ENCODE measurements at regions not wholly inside any gene's neighbourhood (a gene's known extent, or its start where the extent isn't known, plus 50 kb on each side); places are given as distances from the start of the nearest gene placed in this dataset.
"Not testable (repeated sequence)": the region's sequence is repeated elsewhere in the genome, so short reads cannot be mapped to it uniquely, and the experiment has no call there.

DNA sequence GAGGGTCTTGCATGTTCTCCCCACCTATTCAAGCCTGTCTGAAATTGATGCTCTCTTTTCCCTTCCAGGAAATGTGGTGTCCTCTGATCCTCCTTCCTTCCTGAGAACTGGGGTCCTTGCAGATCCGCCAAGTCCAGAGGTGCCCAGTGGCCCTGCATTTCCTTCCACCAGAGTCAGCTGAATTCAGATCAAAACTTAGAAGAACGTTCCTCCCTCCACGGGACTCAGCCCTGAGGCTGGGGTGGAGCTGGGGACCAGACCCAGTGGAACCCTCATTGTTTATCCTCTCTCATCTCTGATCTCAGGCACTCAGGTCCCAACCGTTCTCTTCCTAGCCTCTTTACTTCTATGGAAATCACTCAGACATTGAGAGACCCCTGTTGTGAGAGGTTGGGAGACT lies 477.3 kb downstream of the TSHZ3 start:
- DNase-seq (ENCODE audit: low read depth in 2 of 2), result no peak

- DNase-seq (ENCODE audit: low read depth in 2 of 2), result no peak
Measured at GRCh38 chr19:30870876-30871275, 478.4 kb downstream of the TSHZ3 start.

- DNase-seq (ENCODE audit: low read depth in 2 of 2), result no peak
Measured at GRCh38 chr19:30865511-30865910, 483.7 kb downstream of the TSHZ3 start.

GRCh38 chr19:30864391-30865215 lies 484.6 kb downstream of the TSHZ3 start:
- DNase-seq (ENCODE audit: low read depth in 2 of 2), result no peak

DNA sequence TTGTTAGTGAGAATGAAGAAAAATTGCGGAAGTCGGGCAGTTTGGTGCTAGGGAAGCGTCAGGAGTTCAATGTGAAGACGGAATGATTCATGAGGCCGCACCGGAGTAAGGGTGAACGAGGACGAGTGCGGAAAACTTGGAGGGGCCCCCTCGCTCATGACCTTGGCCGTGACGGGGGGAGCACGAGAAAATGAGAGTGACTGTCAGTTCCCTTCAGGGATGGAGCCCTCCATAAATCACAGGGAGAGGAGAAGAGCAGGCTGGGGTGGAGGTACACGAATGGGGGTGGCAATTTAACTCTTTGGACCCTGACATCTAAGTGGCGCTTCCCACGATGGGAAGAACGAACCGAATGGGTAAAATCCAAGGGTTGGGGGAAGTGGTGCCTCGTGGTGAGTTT lies 486.4 kb downstream of the TSHZ3 start:
- DNase-seq (ENCODE audit: low read depth in 2 of 2), result no peak

- no peak for DNase-seq (ENCODE audit: low read depth in 2 of 2)
Measured at GRCh38 chr19:30861919-30862318, 487.3 kb downstream of the TSHZ3 start.

DNA sequence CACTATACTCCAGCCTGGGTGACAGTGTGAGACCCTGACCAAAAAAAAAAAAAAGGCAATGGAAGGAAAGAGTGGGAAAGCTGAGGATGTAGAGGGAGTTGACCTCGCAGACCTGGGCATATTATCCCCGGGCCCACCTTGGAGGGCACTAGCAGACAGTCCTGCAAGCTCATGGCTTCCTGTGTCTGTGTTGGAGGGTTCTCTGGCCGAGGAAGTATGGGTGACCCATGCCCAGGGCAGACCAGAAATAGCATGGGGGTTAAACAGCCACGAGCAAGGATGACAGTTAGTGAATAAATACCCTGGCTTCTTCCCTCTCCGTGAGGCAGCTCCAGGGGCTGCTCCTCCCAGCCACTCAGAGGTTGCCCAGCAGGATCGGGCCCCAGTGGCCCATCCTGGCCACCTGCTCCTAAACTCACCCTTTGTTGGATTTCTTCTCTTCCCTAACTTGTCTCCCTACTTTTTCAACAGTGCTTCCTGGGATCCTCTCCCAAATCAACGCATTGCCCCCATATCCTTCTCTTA lies 485.8 kb downstream of the ZNF536 start:
- DNase-seq (ENCODE audit: low read depth in 2 of 2), result no peak

- no peak for DNase-seq (ENCODE audit: low read depth in 2 of 2)
Measured at GRCh38 chr19:30857388-30857787, 485.2 kb downstream of the ZNF536 start.

DNA sequence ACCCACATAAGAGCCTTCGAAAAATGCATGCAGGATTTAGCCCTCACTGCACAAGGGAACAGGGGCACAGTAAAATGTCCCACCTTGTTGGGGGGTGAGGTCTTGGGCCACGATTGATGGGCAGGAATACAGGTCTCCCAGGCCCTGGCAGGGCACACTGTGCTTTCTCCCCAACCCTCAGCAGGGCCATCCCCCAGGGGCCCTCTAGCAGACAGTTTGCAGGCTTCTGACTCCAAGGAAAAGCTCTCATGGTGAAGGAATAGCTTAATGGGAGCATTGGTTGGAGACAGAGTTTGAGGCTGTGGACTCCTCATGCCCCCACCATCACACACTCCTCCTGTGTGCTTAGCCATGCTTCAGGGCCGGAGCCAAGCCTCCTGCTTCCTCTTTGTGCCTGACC lies 484.6 kb downstream of the ZNF536 start:
- DNase-seq (ENCODE audit: low read depth in 2 of 2), result no peak

DNA sequence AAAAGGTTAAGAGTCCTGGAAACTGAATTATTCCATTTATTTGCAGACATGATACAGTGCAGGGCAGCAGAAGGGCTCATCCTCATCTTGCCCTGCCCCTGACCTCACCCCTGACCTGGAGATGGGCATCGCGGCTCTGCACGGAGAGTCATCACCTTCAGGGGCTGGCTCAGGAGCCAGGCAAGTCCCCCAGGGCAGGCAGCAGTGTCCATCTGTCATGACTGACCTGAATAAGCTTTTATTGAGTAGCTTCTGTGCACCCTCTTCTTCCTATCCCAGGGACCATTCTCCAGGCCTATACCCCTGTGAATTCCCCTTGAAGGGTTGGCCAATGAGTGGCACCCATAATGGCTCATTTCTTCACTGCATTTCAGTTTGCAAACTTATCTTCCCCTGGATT lies 484.2 kb downstream of the ZNF536 start:
- DNase-seq (ENCODE audit: low read depth in 2 of 2), result no peak

DNA sequence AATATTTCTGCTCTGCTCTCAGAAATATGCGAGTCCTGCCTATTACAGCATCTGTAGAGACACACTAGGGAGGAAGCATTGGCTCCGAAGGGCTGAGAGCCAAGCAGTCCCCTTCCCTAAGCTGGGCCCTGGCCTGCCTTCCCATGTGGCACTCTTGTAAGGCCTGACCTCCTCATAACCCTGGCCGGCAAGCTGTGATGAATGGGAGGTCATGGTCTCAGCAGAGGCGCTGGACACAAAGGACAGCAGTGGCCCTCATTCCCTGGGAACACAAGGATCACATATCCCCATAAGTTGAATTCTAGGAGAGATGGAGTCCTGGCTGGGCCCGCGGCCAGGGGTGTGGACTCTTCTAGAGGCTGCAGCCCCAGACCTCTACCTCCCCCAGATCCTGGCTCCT lies 483.3 kb downstream of the ZNF536 start:
- DNase-seq (ENCODE audit: low read depth in 2 of 2), result no peak

GRCh38 chr19:30854661-30855060 lies 482.5 kb downstream of the ZNF536 start:
- DNase-seq (ENCODE audit: low read depth in 2 of 2), result no peak

GRCh38 chr19:30854207-30854606 lies 482.0 kb downstream of the ZNF536 start:
- no peak for DNase-seq (ENCODE audit: low read depth in 2 of 2)

GRCh38 chr19:30853036-30853435 lies 480.9 kb downstream of the ZNF536 start:
- DNase-seq (ENCODE audit: low read depth in 2 of 2), result no peak

DNA sequence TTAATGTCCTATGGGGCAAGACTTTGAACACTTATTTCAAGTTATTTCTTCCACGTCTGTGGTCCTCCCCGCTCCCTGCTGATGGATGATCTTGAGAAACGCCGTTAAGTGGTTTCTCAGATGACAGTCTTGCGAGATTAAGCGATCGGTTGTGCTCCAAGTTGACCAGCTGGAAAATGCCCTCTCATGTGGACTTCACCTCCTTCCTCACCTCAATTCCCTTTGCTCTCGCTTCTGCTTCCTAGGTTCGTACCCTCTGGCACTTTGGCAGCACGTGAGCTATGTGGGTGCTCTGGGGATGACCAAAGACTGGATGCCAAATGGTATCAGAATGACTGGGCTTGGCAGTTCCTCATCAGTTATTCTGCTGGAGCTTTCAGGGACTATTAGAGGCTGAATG lies 480.0 kb downstream of the ZNF536 start:
- no peak for DNase-seq (ENCODE audit: low read depth in 2 of 2)

GRCh38 chr19:30851646-30852045 lies 479.5 kb downstream of the ZNF536 start:
- no peak for DNase-seq (ENCODE audit: low read depth in 2 of 2)

DNA sequence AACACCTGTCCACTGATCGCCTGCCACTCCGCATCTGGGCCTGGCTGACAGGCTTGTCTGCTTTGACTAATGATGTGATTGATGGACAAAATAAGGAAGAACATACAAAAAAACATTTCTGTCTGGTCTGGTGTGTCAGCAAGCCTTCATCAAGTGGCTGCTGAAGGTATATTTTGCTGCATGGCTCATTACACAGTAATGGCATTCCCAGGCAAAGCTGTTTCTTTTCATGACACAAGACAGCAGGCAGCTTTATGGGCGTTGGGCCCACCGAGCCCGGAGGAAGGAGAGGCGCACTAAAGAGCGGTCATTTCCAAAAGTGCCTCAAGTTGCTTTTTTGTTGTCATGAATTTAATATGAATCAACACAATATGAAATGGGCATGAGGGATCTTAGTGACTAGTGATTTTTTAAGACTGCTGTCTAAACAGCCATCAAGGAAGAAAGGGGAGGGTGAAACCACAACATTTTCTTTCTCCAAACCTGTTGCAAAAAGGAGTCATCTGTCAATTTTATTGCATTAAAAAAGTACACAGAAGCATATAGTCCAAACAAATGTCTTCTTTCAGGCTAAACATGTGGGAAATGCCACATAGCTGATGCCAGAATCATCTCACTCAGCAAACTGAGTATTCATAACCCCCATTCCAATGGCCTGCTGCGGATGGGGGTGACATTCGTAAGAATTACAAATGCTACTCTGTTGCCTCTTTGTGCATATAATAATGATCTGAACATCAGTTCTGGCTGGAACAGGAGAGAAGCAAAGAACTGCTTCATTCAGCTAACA lies 476.6 kb downstream of the ZNF536 start:
- no peak for DNase-seq (ENCODE audit: low read depth in 2 of 2)

DNA sequence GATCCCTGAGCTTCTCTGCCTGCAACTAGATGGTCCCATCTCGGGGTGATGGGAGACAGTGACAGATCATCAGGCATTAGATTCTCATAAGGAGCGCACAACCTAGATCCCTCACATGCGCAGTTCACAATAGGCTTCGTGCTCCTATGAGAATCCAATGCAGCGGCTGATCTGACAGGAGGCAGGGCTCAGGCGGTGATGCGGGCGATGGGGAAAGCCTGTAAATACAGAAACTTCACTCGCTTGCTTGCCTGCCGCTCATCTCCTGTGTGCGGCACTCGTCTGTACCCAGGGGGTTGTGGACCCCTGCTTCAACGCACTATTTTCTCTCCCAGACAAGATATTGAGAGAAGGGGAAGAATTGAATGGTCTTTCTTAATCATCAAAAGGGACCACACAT lies 473.9 kb downstream of the ZNF536 start:
- DNase-seq (ENCODE audit: low read depth in 2 of 2), result no peak

DNA sequence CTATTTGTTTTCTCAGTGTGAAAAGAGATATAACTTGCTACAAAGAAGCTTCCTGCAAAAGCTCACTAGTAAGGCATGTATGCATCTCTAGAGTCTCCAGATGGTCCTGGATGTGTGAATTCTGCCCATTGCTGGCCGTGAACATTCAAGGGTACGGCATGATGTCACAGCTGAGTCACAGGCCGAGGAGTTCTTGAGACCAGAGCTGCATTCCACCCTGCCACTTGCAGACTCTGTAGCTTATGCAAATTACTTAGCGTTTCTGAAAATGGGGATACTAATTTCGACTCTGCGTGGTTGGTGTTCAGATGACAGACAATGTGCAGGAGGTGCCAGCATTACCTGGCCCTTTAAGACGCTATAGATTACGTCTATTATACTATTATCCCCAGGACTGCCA lies 470.7 kb downstream of the ZNF536 start:
- DNase-seq (ENCODE audit: low read depth in 2 of 2), result no peak

- no peak for DNase-seq (ENCODE audit: low read depth in 2 of 2)
Measured at GRCh38 chr19:30841934-30842333, 469.8 kb downstream of the ZNF536 start.

DNA sequence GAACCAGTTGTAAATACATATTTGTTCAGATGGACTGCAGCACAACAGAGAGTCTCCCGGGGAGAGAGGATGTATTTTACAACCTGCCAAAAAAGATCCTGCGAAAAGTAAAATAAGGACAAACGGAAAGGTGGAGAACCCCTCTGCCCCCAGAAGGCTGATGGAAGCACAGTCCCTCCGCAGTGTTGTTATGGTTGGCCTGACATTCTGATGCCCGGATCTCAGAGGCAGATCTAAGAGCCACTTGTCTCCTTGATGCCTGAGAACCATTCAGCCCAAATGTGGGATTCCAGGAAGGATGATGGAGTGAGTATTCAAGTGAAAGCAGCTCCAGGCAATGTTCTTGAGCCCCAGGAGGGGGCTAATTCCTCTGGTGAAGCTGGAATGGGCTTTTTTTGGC lies 458.7 kb downstream of the ZNF536 start:
- DNase-seq (ENCODE audit: low read depth in 2 of 2), result no peak

- DNase-seq (ENCODE audit: low read depth in 2 of 2), result not testable (repeated sequence)
Measured at GRCh38 chr19:30825505-30825904, 453.3 kb downstream of the ZNF536 start.

DNA sequence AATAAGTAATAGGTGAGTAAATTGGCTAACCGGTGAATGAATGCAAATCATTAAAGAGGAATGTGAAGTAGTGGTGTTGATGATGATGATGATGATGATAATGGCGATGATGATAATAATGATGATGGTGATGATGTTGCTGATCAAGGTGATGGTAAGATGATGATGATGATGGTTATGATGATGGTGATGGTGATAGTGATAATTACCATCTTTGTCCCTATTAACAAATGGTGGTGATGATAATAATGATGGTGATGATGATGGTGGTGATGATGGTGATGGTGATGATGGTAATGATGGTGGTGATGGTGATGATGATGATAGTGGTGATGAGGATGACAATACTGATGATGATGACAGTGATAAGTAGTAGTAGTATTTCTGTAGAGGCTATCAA lies 452.6 kb downstream of the ZNF536 start:
- no peak for DNase-seq (ENCODE audit: low read depth in 2 of 2)

All from stimulated activated CD4-positive, alpha-beta T cell treated with anti-CD3 and anti-CD28 coated beads, Interleukin-4, amount 100 ng/mL, for 48 hours (primary cell).